T1000 (cell line): ENCODE measurements at regions not wholly inside any gene's neighbourhood (a gene's known extent, or its start where the extent isn't known, plus 50 kb on each side); places are given as distances from the start of the nearest gene placed in this dataset.
A peak's percentile ranks its signal among the peaks of the same experiment; 100 is the strongest.
"Not testable (repeated sequence)": the region's sequence is repeated elsewhere in the genome, so short reads cannot be mapped to it uniquely, and the experiment has no call there.

Source experiments
- DNase-seq: peaks from one replicate; lab custom pipeline; 2025; ENCODE audit warnings: mixed read lengths; lab: John Stamatoyannopoulos, UW

DNA sequence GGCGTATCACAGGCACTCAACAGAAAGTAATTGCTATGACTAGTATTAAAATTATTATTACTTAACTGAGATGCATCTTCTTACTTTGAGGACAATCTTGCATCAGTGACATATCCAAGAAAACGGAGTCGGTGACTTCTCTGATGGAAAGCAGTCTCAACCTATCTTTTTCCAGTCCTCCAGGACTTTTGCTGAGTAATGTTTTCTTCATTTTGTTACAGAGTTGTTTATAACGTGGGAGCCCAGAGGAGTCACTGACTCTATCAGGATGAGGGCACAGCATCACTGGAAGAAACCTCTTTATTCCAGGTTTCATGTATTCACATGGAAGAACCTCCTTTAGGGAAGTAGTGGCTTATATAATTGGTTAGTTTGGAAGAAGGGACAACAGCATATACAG is 51.5 kb upstream of the MELK start:
- DNase-seq, result no peak

DNA sequence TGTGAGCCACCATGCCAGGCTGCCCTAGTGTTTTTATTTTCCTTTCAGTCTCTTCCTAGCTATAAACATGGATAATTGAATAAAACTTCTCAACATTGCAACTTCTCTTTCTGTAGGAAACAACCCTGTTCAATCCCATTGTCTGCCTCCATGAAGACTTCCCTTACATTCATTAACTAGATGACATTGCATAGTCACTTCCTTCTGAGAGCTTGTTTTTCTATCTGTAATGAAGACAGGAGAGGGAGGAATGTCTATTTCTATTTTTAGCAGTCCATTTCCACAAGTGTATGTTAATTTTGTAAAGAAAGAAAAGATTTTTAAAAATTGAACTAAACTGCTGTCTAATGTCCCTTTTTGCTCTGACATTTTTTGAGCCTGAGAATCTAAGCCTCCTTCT is 55.6 kb upstream of the MELK start:
- DNase-seq, result no peak

DNA sequence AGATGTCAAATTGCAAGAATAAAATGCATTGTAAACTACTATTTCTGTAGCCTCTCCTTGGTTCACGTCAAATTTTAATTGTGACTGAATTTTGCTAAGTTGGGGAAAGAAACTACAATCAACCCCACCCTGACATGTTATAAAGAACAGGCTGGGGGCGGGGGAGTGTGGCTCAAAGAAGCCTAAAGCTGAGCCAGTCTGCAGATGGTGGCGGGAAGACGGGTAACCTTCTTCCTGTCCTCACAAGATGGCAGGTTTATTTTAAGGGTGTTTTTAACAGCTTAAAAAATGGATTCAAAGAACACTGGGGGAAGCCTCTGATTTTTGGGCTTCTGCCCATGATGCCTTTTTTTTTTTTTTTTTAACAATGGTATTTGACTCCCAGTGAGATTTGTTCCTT is 68.5 kb upstream of the MELK start:
- DNase-seq, result no peak

DNA sequence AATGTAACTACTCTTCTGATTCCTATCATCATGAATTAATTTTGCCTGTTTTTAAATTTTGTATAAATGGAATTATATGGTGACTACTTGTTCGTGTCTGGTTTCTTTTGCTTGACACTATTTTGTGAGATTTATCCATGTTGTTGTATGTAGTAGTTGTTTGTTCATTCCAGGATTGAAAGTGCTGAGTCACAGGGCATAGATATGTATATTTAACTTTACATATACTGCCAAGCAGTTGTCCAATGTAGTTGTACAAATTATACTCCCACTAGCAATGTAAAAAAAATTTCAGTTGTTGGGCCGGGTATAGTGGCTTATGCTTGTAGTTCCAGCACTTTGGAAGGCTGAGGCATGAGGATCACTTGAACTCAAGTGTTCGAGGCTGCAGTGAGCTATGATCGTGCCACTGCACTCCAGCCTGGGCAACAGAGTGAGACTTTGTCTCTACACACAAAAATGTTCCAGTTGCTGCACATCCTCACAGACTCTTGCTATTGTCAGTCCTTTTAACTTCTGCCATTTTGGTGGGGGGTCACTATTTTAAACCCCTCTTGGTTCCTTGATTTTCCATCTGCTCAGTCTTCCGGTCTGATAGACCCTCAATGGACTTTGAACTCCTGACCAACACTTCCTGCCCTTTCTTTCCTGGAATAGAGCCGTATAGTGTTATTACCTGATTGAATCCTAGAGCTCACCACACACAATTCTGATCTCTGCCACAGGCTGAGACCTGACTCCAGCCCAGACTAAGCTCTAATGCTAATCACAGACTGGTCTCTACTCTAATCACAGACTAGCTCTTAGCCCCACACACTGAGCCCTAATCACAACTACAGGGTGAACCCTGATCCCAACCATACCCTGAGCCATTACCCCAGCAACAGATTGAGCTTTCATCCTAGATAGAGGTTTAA is 69.3 kb upstream of the MELK start:
- DNase-seq, result no peak

DNA sequence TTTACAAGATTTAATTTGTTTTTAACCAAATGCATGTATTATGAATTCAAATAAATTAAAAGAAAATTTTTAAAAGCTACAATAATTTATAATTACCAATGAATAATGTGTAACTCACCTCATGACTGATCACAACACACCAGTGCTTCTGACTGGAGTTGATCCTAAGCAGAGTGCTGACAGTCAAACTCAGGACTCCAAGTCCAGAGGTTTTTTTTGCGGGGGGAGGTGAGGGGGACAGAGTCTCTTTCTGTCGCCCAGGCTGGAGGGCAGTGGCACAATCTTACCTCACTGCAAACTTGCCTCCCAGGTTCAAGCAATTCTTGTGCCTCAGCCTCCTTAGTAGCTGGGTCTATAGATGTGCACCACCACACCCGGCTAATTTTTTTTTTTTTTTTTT is 71.0 kb upstream of the MELK start:
- no peak for DNase-seq

DNA sequence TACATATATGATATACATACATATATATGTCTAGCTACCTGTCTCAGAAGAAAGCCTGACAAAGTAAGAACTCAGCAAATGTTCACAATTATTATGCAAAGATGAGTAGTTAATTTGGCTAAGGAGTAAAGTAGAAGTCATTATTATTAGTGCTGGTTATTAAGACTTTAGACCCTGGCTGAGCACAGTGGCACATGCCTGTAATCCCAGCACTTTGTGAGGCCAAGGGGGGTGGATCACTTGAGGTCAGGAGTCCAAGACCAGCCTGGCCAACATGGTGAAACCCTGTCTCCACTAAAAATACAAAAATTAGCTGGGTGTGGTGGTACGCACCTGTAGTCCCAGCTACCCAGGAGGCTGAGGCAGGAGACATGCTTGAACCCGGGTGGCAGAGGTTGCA is 71.8 kb upstream of the MELK start:
- DNase-seq, result not testable (repeated sequence)

DNA sequence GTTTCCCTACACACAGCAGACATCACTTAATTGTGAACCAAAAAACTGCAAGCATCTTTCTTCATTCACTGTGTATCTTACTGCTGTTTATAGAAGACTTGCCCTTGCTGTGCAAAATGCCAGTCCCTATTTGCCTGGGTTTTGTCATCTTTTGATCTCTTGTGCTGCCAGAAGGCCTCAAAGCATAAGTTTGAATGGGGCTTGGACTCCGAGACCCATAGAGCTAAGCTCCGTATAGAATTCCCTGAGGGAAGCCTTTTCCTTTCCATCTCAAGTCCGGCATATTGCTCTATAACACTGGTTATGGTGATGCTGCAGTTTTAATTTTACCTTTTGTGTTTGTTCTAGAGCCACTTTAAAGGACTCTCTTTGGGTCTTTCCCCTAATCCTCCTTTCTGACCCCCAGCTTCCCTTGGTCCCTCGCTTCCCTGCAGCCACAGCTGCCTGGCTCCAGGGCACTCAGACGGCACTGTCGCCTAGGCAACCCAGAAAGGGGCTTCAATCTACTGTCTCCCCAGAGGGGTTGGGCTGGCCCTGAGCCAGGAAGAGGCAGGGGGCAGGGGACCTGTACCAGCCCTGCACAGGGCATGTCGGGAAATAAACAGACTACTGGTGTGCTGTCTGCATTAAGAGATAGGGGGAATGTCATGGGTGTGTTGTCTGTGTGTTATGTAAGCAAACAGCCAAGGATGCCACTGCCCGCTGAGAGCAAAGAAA is 73.4 kb upstream of the MELK start:
- DNase-seq, result no peak

DNA sequence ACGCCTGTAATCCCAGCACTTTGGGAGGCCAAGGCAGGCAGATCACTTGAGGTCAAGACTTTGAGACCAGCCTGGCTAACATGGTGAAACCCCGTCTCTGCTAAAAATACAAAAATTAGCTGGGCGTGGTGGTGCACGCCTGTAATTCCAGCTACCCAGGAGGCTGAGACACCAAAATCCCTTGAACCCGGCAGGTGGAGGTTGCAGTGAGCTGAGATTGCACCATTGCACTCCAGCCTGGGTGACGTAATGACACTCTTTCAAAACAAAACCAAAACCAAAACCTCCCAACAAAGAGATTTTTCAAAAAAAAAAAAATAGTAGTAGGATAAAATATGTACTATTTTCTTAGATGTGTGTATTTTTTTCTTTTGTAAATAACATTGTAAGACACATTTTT is 79.1 kb upstream of the MELK start:
- DNase-seq, result not testable (repeated sequence)

DNA sequence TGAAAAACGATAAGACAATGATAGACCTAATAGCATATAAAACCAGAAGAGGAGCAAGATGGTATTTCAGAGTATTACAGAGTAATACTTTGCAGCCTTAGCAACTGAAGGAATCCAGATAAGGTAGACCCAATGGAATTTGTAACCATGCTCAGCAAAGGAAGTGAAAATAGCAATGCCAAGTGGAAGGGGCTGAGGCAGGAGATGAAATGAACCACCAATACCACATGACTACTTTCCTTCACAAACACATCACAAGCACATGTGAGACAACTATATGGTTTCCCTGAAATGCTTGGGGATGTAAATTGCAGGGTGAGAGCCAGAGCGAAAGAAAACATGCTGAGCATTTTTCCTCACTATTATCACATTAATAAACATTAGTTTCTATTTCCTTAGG is 79.8 kb upstream of the MELK start:
- no peak for DNase-seq

DNA sequence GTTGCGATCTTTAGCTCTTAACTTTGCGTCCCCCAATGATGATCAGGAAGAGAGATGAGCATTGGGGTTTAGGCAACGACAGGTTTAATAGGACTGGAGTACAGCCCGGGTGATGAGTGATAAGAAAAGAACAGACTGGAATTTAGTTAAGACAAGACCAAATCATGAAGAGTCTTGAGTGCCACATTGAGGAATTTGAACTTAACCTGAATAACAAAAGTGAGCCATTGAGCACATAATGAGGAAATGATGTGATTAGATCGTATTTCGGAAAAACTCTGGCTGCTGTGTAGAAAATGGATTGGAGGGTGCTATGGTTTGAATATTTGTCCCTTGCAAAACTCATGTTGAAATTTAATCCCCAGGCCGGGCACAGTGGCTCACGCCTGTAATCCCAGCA is 83.2 kb upstream of the MELK start:
- no peak for DNase-seq

DNA sequence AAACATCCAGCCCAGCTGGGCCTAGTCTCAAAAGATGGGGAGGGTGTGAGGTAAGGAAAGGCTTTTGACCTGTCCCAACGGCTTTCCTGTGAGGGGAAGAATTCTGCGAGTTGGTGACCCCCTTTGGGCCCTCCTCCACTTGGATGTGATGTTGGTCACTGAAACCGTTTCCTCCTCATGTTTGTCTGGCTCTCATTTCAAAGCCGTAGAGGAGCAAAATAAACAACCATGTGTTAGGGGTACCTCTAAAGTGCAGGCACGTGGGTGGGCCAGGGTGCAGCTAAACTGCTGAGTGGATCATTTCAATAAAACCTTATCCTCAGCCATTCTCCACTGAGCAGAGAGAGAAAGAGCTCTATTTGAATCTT is 84.3 kb upstream of the MELK start:
- no peak for DNase-seq

DNA sequence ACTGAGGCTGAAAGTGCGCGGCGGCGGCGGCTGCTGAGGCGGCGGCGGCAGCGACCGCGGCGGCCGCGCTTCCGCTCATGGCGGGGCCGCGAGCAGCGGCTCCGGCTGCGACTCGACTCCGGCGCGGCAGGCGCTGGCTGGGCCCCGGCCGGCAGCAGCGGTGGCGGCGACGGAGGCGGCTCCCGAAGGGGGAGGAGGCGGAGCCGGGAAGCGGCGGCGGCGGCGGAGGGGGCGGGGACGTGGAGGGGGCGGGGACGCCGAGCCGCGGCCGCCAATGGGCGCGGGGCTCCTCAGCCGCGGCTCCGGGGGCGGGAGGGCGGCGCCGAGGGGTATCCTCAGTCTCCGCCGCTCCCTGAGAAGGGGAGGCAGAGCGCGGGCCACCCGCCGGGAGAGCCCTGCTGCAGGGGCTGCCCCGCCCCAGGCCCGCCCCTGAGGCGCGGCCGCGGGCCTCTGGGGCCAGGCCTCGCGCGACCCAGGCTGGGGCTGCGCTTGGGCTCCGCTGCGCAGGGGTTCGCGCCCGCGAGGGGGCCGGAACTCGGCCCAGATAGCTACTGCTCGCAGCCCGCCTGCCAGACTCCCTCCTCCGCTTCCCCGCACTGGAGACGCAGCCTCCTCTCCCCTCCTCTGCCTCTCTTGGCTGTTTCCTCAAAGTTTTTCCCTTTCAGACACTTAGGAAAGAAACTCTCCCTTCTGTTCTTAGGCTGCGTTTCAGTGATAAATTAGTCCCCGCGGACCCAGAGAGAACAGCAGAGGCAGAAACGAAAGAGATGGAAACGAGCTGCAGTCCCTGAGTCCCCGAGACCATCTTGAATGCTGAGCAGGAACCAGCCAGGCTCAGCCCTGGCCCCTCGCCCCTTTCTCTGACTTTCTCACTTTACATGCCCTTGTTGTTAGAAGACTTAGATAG is 85.0 kb upstream of the MELK start:
- DNase-seq, result peak; percentile 76

DNA sequence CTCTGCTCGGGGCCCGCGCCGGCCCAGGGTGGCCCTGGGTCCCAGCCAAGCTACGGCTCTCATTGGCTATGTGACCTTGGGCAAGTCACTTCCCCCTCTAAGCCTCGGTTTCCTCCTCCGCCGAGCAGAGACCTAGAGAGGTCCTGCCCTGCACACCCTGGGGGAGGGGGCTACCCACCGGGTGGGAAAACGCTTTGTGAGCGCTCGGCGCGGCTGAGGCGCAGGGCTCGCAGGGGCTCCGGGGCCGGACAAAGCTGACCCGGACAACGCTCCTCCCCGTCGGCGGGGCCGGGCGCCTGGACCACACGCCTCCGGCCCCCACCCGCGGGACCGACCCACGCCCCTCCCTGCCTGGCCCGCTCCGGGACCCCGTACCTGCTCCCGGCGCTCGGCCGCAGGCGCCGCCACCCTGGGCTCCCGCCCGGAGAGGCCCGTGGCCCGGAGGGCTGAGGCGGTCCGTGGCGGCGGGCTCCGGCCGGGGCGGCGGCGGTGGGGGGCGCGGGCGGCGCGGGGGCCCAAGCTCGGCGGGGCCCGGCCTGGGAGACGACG is 85.7 kb upstream of the MELK start:
- DNase-seq, result no peak

DNA sequence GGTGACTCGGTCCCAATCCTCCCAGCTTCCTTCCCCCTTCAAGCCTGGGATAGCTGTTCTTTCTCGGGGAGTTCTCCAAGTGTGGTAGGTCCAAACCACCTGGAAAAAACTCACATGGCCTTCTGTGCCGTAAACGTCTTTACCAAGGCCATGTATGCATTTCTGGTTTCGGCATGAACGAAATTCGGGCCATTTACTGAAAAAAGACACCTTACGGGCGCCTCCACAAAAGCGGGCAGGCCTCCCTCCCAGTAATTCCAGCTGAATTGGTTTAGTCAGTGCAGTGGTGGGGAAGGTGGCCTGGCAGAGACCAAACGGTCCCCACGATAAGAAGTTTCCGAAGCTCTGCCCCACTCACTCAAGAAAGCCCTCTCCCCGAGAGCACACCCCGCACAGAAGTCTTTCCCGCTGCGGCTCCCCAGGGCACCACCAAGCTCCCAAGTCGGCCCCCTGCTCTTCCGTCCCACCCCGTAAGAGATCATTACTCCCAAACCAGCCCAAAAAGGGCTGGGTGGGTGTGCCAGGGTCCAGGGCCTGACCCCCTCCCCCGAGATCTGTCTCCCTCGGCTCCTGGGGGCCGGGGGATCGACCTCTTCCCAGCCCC is 86.3 kb upstream of the MELK start:
- no peak for DNase-seq

DNA sequence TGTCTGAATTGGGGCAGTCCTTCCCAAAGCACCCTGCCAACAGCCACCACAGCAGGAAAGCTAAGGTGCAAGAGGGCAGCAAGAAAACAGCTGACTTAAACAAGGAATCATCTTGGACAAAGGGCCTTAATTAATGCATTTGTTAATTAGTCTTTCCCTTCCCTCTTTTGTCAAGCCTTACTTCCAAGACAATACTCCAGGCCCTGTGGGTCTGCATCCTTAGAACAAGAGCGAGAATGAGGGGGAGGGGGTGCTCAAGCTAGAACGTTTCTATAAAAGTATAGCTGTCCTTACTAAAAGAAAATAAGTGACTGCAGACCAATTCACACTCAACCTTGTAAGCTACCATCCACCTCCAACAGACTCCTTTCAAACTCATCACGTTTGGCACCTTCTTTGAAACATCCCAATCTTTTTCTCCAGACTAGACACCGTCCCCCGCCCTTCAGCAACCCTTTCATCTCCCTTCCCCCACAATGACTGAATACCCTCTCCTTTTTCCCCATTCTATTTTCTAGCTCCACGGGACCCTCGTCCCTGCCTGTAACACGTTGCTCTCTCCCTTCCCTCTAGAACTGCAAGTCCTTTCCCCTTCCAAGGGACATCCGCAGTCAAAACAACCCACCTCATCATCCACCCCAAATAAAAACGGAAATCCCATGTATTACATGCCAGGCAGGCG is 85.7 kb upstream of the RNF38 start:
- no peak for DNase-seq

DNA sequence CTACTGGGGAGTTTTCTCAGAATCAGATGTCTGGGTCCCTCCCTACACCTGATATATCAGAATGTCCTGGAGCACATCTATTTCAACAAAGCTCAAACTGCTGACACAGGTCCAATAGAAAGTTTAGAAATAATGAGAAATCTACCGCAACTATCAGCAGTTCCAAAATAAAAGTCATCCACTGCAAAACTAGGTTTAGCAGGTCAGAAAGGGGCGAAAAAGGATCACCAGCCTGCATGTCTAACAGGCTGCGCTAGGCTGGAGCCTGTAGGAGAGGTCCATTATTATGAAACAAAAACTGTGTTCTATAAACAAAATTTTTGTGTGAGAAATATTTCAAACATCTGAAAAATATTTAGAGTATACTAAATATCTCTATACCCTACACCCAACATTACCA is 84.1 kb upstream of the RNF38 start:
- no peak for DNase-seq

DNA sequence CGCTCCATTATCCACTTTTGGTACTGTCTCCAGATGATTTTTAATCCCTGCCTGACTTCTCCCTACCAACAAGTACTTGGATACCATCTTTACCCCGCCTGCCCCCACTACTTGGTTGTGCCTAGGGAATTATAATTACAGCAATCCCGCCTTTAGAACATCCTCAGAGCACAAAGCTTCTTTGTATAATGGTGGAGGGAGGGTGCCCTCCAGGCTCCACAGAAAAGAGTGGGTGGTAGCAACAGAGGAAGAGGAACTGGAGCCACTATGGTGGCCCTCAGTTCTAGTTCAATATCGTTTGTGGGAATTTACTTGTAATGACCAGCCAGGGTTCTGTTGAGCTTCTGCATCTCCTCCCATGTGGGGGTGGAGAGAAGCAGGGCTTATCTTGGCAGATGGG is 79.0 kb upstream of the RNF38 start:
- DNase-seq, result no peak

DNA sequence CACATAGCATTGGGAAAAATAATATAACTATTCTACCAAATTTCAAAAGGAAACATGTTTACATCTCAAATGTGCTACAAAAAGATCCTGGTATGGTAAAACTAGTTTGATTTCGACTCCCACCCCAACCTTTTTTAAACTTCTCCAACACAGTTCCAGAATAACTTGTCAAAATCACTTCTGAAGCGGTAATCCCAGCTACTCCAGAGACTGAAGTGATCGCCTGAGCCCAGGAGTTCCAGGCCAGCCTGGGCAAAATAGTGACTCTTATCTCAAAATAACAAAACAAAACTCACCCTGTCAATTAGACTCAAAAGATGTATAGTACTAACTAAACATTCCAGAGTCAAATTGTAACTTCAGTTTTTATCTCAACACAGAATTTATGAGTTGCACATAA is 71.3 kb upstream of the RNF38 start:
- DNase-seq, result no peak

DNA sequence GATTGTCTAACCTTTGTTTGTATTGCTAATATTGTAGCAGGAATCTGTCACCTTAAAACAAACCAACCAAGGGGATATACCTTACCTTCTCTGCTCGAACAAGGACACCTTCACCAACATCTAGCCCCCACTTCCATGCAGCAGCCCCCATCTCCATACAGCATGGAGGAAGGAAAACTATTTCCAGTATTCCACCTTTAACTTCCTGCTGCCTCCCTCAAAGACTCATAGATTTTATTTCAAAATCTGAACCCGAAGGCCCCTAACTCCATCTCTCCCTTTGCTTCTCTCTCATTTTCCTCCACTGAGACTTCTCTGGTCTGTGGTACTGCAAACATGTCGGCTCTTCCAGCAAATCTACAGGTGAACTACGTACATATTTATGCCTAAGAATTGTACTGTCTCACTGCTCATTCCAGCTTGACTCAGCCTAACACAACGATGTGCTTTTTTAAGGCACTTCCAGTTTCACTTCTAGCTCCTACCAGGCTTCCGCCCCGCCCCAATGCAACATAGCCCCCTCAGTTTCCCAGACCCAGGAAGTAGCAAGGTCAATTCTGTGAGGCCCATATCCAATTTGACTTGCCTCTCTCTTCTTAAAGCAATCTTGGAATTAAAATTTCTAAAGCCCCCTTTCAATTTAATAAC is 70.7 kb upstream of the RNF38 start:
- DNase-seq, result no peak

DNA sequence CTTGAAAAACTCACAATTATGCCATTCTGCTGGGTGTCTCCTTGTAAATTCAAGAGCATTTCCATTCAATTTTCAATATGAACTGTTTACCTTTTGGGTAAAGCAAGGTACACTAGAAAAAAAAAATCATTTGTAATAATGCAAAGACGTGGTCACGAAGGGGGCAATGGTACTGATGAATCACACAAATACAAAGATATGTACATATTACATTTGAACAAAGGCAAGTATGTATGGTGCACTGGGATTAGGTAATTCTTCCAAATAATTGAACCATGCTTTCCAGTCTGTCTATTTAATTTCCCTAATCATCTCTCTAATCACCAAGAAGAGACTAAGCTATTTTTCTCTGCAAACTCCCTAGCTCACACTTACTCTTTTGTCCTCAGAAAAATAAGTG is 63.4 kb upstream of the RNF38 start:
- DNase-seq, result no peak

DNA sequence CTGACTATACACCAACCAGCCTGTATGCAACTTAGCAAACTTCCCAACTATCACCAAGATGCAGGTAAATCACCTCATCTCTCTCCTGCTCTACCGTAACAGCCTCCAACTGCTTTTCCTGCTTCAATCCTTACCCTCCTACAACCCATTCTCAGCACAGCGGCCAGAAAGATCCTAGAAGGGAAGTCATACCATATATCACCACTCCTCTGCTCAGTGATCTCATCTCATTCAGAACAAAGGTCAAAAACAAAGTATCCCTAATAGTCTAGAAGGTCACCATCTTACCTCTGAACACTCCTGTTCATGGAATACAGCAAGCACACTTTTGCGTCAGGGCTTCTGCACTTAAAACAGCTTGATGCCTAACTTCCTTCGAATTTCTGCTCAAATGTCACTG is 62.2 kb upstream of the RNF38 start:
- DNase-seq, result no peak
